ENCODE measurements at regions not wholly inside any gene's neighbourhood (a gene's known extent, or its start where the extent isn't known, plus 50 kb on each side); places are given as distances from the start of the nearest gene placed in this dataset.

DNA sequence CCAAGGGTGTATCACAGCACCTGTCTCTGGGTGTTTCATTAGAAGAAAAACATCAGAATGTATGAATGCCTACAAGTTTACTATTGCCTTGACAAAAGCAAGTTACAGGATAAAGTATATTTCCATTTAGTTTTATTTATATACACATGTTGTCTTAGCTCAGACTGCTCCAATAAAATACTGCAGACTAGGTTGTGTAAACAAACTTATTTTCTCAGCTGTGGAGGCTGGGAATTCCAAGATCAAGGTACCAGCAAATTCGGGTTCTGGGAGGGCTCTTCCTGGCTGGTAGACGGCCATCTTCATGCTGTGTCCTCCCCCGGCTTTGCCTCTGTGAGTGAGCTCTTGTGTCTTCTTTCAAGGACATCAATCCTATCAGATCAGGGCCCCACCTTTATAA lies 77.1 kb upstream of the UNC5B start:
- Mint-ChIP-seq H3K9me3 (ENCODE audit: insufficient read depth) (no peaks in the 10 kb centered on the region), H3K27ac (no peak overlapping the region), H3K4me3 (no peak overlapping the region), H3K4me1 (no peaks in the 10 kb centered on the region), H3K27me3 (peaks cover 30% of the 10 kb centered on the region)
- Histone ChIP-seq H3K79me2 (ENCODE audit: control insufficient read depth, insufficient read depth, low read length) (no peaks in the 10 kb centered on the region), H3K27me3 (replicated peaks in 1 of 4; ENCODE audit: control extremely low read depth in 1 of 4, control insufficient read depth in 3 of 4, insufficient read depth in 4 of 4, low read length in 3 of 4) (peaks cover 0 to 12% (median 2%) of the 10 kb centered on the region in 4 experiments), H3K9me3 (ENCODE audit: control extremely low read depth in 1 of 3, control insufficient read depth in 2 of 3, insufficient read depth in 1 of 3, low read length in 2 of 3) (no peaks in the 10 kb centered on the region), H3K9ac (ENCODE audit: low read length) (no peak overlapping the region), H3K27ac (ENCODE audit: low read length in 2 of 2) (no peak overlapping the region), H2AFZ (ENCODE audit: insufficient read depth, low read depth, low read length, poor library complexity, severe bottlenecking) (no peak overlapping the region), H3K4me1 (ENCODE audit: control insufficient read depth in 2 of 2, insufficient read depth in 2 of 2, low read length in 2 of 2) (no peaks in the 10 kb centered on the region), H3K4me2 (replicated peaks; ENCODE audit: low read depth, low read length, poor library complexity, severe bottlenecking) (no peak overlapping the region), H3K4me3 (ENCODE audit: control extremely low read depth in 1 of 5, extremely low read depth in 1 of 5, insufficient read depth in 1 of 5, low read depth in 2 of 5, low read length in 4 of 5) (no peak overlapping the region), H4K20me1 (ENCODE audit: control insufficient read depth, insufficient read depth, low read length, poor library complexity, severe bottlenecking) (no peaks in the 10 kb centered on the region), H3K36me3 (replicated peaks in 1 of 2; ENCODE audit: control extremely low read depth in 1 of 2, control insufficient read depth in 1 of 2, extremely low read depth in 1 of 2, insufficient read depth in 2 of 2, low read length in 1 of 2) (no peaks in the 10 kb centered on the region)
- intact Hi-C loops (cut with micrococcal nuclease) = no loop called here
- ChIA-PET POLR2A (no interaction called here), CTCF (no interaction called here)
- DNase-seq (no peak), ATAC-seq (ENCODE audit: low read depth) (no peak)
- WGBS (ENCODE audit: insufficient coverage) = 86% methylated on average over 2 of the region's 3 CpGs
- no peak for TF ChIP-seq EZH2 (IDR thresholded peaks at IDR 0.05; ENCODE audit: borderline replicate concordance, insufficient read depth, low read depth, low read length, poor library complexity, severe bottlenecking)
- TF ChIP-seq, protein P1, sequence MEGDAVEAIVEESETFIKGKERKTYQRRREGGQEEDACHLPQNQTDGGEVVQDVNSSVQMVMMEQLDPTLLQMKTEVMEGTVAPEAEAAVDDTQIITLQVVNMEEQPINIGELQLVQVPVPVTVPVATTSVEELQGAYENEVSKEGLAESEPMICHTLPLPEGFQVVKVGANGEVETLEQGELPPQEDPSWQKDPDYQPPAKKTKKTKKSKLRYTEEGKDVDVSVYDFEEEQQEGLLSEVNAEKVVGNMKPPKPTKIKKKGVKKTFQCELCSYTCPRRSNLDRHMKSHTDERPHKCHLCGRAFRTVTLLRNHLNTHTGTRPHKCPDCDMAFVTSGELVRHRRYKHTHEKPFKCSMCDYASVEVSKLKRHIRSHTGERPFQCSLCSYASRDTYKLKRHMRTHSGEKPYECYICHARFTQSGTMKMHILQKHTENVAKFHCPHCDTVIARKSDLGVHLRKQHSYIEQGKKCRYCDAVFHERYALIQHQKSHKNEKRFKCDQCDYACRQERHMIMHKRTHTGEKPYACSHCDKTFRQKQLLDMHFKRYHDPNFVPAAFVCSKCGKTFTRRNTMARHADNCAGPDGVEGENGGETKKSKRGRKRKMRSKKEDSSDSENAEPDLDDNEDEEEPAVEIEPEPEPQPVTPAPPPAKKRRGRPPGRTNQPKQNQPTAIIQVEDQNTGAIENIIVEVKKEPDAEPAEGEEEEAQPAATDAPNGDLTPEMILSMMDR (IDR thresholded peaks at IDR 0.05) = no peak

DNA sequence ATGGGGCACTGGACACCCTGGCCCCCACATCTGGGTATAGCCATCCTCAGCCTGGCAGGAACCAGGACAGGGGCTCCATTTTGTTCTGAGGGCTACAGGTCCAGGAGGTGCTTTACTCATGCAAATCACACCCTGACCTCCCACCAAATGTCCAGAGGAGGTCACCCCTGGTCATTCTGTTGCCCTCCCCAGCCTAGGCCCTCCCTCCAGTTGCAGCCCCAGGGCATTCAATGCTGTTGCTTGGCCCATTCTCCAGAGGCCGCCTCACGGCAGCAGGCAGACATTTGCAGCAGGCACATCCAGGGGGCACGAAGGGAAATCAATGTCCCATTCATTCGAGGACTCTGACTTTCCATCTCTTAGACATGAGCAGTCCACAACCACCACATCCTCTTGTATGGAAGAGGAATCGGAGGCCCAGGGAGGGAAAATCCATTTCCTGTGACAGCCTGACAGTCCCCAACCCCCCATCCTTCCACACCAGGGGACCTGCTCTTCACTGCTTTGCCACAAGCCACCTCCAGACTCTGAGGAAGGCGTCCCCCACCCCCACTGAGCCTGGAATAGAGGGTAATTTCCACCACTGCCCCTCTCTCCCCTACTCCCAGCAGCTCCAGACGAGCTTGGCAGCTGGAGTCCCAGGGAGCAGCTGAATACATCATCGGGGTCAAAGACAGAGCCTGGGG lies 76.2 kb upstream of the UNC5B start:
- intact Hi-C loops (cut with micrococcal nuclease) = no loop called here
- ATAC-seq (ENCODE audit: low read depth) (no peak), DNase-seq (no peak)
- no peak overlapping the region for H3K4me2 ChIP-seq (replicated peaks; ENCODE audit: low read depth, low read length, poor library complexity, severe bottlenecking)
- H3K79me2 ChIP-seq (ENCODE audit: control insufficient read depth, insufficient read depth, low read length) = no peaks in the 10 kb centered on the region
- Mint-ChIP-seq H3K27me3 (peaks cover 26% of the 10 kb centered on the region), H3K9me3 (ENCODE audit: insufficient read depth) (no peaks in the 10 kb centered on the region), H3K27ac (no peak overlapping the region), H3K4me3 (no peak overlapping the region), H3K4me1 (no peaks in the 10 kb centered on the region)
- H3K4me1 ChIP-seq (ENCODE audit: control insufficient read depth in 2 of 2, insufficient read depth in 2 of 2, low read length in 2 of 2) = no peaks in the 10 kb centered on the region
- POLR2A ChIA-PET = no interaction called here
- H3K27ac ChIP-seq (ENCODE audit: low read length in 2 of 2) = no peak overlapping the region
- 93% methylated on average over 5 of the region's 8 CpGs for WGBS (ENCODE audit: insufficient coverage)
- H3K36me3 ChIP-seq (replicated peaks in 1 of 2; ENCODE audit: control extremely low read depth in 1 of 2, control insufficient read depth in 1 of 2, extremely low read depth in 1 of 2, insufficient read depth in 2 of 2, low read length in 1 of 2) = no peaks in the 10 kb centered on the region
- H3K27me3 ChIP-seq (replicated peaks in 1 of 4; ENCODE audit: control extremely low read depth in 1 of 4, control insufficient read depth in 3 of 4, insufficient read depth in 4 of 4, low read length in 3 of 4) = peaks cover 0 to 12% (median 1%) of the 10 kb centered on the region in 4 experiments
- no peaks in the 10 kb centered on the region for H4K20me1 ChIP-seq (ENCODE audit: control insufficient read depth, insufficient read depth, low read length, poor library complexity, severe bottlenecking)
- CTCF ChIA-PET = no interaction called here
- no peaks in the 10 kb centered on the region for H3K9me3 ChIP-seq (ENCODE audit: control extremely low read depth in 1 of 3, control insufficient read depth in 2 of 3, insufficient read depth in 1 of 3, low read length in 2 of 3)
- TF ChIP-seq, protein P1 (IDR thresholded peaks at IDR 0.05) = no peak
- TF ChIP-seq EZH2 (IDR thresholded peaks at IDR 0.05; ENCODE audit: borderline replicate concordance, insufficient read depth, low read depth, low read length, poor library complexity, severe bottlenecking) = no peak
- H2AFZ ChIP-seq (ENCODE audit: insufficient read depth, low read depth, low read length, poor library complexity, severe bottlenecking) = no peak overlapping the region
- no peak overlapping the region for H3K9ac ChIP-seq (ENCODE audit: low read length)
- no peak overlapping the region for H3K4me3 ChIP-seq (ENCODE audit: control extremely low read depth in 1 of 5, extremely low read depth in 1 of 5, insufficient read depth in 1 of 5, low read depth in 2 of 5, low read length in 4 of 5)
